ENCODE measurements at regions not wholly inside any gene's neighbourhood (a gene's known extent, or its start where the extent isn't known, plus 50 kb on each side); places are given as distances from the start of the nearest gene placed in this dataset.

- Histone ChIP-seq H3K27me3 (no peaks in the 10 kb centered on the region), H3K9me3 (no peaks in the 10 kb centered on the region), H3K4me1 (no peaks in the 10 kb centered on the region), H3K27ac (no peak overlapping the region), H3K36me3 (no peaks in the 10 kb centered on the region), H3K4me3 (no peak overlapping the region)
- intact Hi-C loops (cut with DNase I), result no loop called here
- no peak for DNase-seq
- ATAC-seq, result no peak
- TF ChIP-seq CTCF (IDR thresholded peaks at IDR 0.05), result no peak
Measured at GRCh38 chr11:101342307-101342706, 212.7 kb upstream of the PGR start.

- DNase-seq, result no peak
- H3K36me3 ChIP-seq, result no peaks in the 10 kb centered on the region
- intact Hi-C loops (cut with DNase I), result no loop called here
- H3K4me1 ChIP-seq, result no peaks in the 10 kb centered on the region
- no peaks in the 10 kb centered on the region for H3K27me3 ChIP-seq
- no peak overlapping the region for H3K27ac ChIP-seq
- no peak for ATAC-seq
- no peaks in the 10 kb centered on the region for H3K9me3 ChIP-seq
- TF ChIP-seq CTCF (IDR thresholded peaks at IDR 0.05), result no peak
- H3K4me3 ChIP-seq, result no peak overlapping the region
Measured at GRCh38 chr11:101341578-101341977, 212.0 kb upstream of the PGR start.

- no peak for ATAC-seq
- Histone ChIP-seq H3K36me3 (no peaks in the 10 kb centered on the region), H3K27ac (no peak overlapping the region), H3K27me3 (no peaks in the 10 kb centered on the region), H3K9me3 (no peaks in the 10 kb centered on the region), H3K4me3 (no peak overlapping the region), H3K4me1 (no peaks in the 10 kb centered on the region)
- TF ChIP-seq CTCF (IDR thresholded peaks at IDR 0.05), result no peak
- DNase-seq, result no peak
- intact Hi-C loops (cut with DNase I), result no loop called here
Measured at GRCh38 chr11:101336858-101337257, 207.2 kb upstream of the PGR start.

GRCh38 chr11:101336155-101336554, 206.5 kb upstream of the PGR start:
- no peak for ATAC-seq
- intact Hi-C loops (cut with DNase I), result no loop called here
- Histone ChIP-seq H3K4me3 (no peak overlapping the region), H3K27ac (no peak overlapping the region), H3K9me3 (no peaks in the 10 kb centered on the region), H3K27me3 (no peaks in the 10 kb centered on the region), H3K36me3 (no peaks in the 10 kb centered on the region), H3K4me1 (no peaks in the 10 kb centered on the region)
- no peak for TF ChIP-seq CTCF (IDR thresholded peaks at IDR 0.05)
- DNase-seq, result no peak

- Histone ChIP-seq H3K36me3 (no peaks in the 10 kb centered on the region), H3K9me3 (no peaks in the 10 kb centered on the region), H3K27me3 (no peaks in the 10 kb centered on the region), H3K4me1 (no peaks in the 10 kb centered on the region), H3K4me3 (no peak overlapping the region), H3K27ac (no peak overlapping the region)
- no peak for TF ChIP-seq CTCF (IDR thresholded peaks at IDR 0.05)
- ATAC-seq (no peak), DNase-seq (no peak)
- intact Hi-C loops (cut with DNase I), result no loop called here
Measured at GRCh38 chr11:101334581-101334980, 205.0 kb upstream of the PGR start.

- ATAC-seq, result no peak
- intact Hi-C loops (cut with DNase I), result no loop called here
- Histone ChIP-seq H3K27me3 (no peaks in the 10 kb centered on the region), H3K4me3 (no peak overlapping the region), H3K9me3 (no peaks in the 10 kb centered on the region), H3K27ac (no peak overlapping the region), H3K4me1 (no peaks in the 10 kb centered on the region), H3K36me3 (no peaks in the 10 kb centered on the region)
- TF ChIP-seq CTCF (IDR thresholded peaks at IDR 0.05), result no peak
- DNase-seq, result no peak
Measured at GRCh38 chr11:101331411-101331810, 201.8 kb upstream of the PGR start.
